ENCODE measurements at regions not wholly inside any gene's neighbourhood (a gene's known extent, or its start where the extent isn't known, plus 50 kb on each side); places are given as distances from the start of the nearest gene placed in this dataset.
"Not testable (repeated sequence)": the region's sequence is repeated elsewhere in the genome, so short reads cannot be mapped to it uniquely, and the experiment has no call there.

GRCh38 chr5:68983959-68984358 is 109.9 kb upstream of the SLC30A5 start:
- no peak for DNase-seq (ENCODE audit: low read depth in 2 of 2)

GRCh38 chr5:68991279-68992084 is 102.3 kb upstream of the SLC30A5 start:
- DNase-seq (ENCODE audit: low read depth in 2 of 2) = no peak

- no peak for DNase-seq (ENCODE audit: low read depth in 2 of 2)
These were observed 99.2 kb upstream of the SLC30A5 start for GRCh38 chr5:68994645-68995044.

- no peak for DNase-seq (ENCODE audit: low read depth in 2 of 2)
These were observed 97.8 kb upstream of the SLC30A5 start for GRCh38 chr5:68995845-68996545.

- DNase-seq (ENCODE audit: low read depth in 2 of 2) = no peak
These were observed 94.6 kb upstream of the SLC30A5 start for GRCh38 chr5:68999181-68999580.

GRCh38 chr5:69000216-69000919 is 93.4 kb upstream of the SLC30A5 start:
- no peak for DNase-seq (ENCODE audit: low read depth in 2 of 2)

GRCh38 chr5:69000949-69001348 is 92.9 kb upstream of the SLC30A5 start:
- DNase-seq (ENCODE audit: low read depth in 2 of 2) = no peak

- no peak for DNase-seq (ENCODE audit: low read depth in 2 of 2)
These were observed 92.2 kb upstream of the SLC30A5 start for GRCh38 chr5:69001627-69002026.

GRCh38 chr5:69004127-69004526 is 89.7 kb upstream of the SLC30A5 start:
- DNase-seq (ENCODE audit: low read depth in 2 of 2) = no peak

GRCh38 chr5:69004676-69005075 is 89.1 kb upstream of the SLC30A5 start:
- no peak for DNase-seq (ENCODE audit: low read depth in 2 of 2)

GRCh38 chr5:69006030-69006429 is 87.8 kb upstream of the SLC30A5 start:
- no peak for DNase-seq (ENCODE audit: low read depth in 2 of 2)

GRCh38 chr5:69007163-69007562 is 86.7 kb upstream of the SLC30A5 start:
- DNase-seq (ENCODE audit: low read depth in 2 of 2) = no peak

GRCh38 chr5:69007726-69008368 is 86.0 kb upstream of the SLC30A5 start:
- peak; percentile 14 to 24 for DNase-seq (ENCODE audit: low read depth in 2 of 2)

GRCh38 chr5:69010476-69010875 is 83.3 kb upstream of the SLC30A5 start:
- no peak for DNase-seq (ENCODE audit: low read depth in 2 of 2)

- no peak for DNase-seq (ENCODE audit: low read depth in 2 of 2)
These were observed 81.9 kb upstream of the SLC30A5 start for GRCh38 chr5:69011910-69012309.

- DNase-seq (ENCODE audit: low read depth in 2 of 2) = no peak
These were observed 80.3 kb upstream of the SLC30A5 start for GRCh38 chr5:69013481-69013880.

GRCh38 chr5:69014007-69014406 is 79.8 kb upstream of the SLC30A5 start:
- DNase-seq (ENCODE audit: low read depth in 2 of 2) = not testable (repeated sequence)

GRCh38 chr5:69019668-69020375 is 74.0 kb upstream of the SLC30A5 start:
- no peak for DNase-seq (ENCODE audit: low read depth in 2 of 2)

- DNase-seq (ENCODE audit: low read depth in 2 of 2) = no peak
These were observed 69.6 kb upstream of the SLC30A5 start for GRCh38 chr5:69024241-69024651.

- DNase-seq (ENCODE audit: low read depth in 2 of 2) = no peak
These were observed 64.5 kb upstream of the SLC30A5 start for GRCh38 chr5:69029292-69029691.

GRCh38 chr5:69030358-69031062 is 63.3 kb upstream of the SLC30A5 start:
- no peak for DNase-seq (ENCODE audit: low read depth in 2 of 2)

Measured in stimulated activated CD8-positive, alpha-beta memory T cell treated with anti-CD3 and anti-CD28 coated beads, Interleukin-15, amount 100 ng/mL, for 4 hours (primary cell).